ENCODE measurements at regions not wholly inside any gene's neighbourhood (a gene's known extent, or its start where the extent isn't known, plus 50 kb on each side); places are given as distances from the start of the nearest gene placed in this dataset.

DNA sequence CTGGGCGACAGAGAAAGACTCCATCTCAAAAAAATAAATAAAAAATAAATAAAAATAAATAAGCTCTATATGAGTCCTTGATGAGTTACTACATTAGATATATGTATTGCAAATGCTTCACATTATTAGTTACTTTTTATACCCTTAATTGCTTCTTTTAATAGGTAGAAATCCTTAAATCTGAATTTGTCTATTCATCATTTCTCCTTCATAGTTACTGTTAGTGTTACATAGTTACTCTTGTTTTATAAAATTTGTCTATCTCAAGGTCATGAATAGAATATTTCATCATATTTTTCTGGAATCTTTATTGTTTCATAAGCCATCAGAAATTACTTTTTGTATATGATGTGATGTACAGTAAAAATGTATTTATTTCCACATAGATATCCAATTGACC is 1624.8 kb upstream of the FLRT2 start:
- TF ChIP-seq EZH2 (IDR thresholded peaks at IDR 0.05; ENCODE audit: borderline replicate concordance, low read length) = no peak
- TF ChIP-seq, protein P1, sequence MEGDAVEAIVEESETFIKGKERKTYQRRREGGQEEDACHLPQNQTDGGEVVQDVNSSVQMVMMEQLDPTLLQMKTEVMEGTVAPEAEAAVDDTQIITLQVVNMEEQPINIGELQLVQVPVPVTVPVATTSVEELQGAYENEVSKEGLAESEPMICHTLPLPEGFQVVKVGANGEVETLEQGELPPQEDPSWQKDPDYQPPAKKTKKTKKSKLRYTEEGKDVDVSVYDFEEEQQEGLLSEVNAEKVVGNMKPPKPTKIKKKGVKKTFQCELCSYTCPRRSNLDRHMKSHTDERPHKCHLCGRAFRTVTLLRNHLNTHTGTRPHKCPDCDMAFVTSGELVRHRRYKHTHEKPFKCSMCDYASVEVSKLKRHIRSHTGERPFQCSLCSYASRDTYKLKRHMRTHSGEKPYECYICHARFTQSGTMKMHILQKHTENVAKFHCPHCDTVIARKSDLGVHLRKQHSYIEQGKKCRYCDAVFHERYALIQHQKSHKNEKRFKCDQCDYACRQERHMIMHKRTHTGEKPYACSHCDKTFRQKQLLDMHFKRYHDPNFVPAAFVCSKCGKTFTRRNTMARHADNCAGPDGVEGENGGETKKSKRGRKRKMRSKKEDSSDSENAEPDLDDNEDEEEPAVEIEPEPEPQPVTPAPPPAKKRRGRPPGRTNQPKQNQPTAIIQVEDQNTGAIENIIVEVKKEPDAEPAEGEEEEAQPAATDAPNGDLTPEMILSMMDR (conservative IDR thresholded peaks at IDR 0.05 in 1 of 2, IDR thresholded peaks at IDR 0.05 in 1 of 2; ENCODE audit: extremely low read depth in 1 of 2, insufficient read depth in 1 of 2, low read depth in 1 of 2, low read length in 2 of 2) = no peak

Data from mammary epithelial cell (primary cell).